A549 (cell line): ENCODE measurements at regions not wholly inside any gene's neighbourhood (a gene's known extent, or its start where the extent isn't known, plus 50 kb on each side); places are given as distances from the start of the nearest gene placed in this dataset.

Source experiments
- ATAC-seq, 2 experiments: fragments of 200-7000 bp in 1 of 2; fragments of >200 bp in 1 of 2; cut with Nextera tagmentation in 1 of 2; cut with Tn5 transposase in 1 of 2; 3 replicates each; pipeline versions ENCODE4 v1.8.0 to v1.9.1; 2018 to 2020; ENCODE audit warnings: mild to moderate bottlenecking in 1 of 2, moderate library complexity in 1 of 2
- CTCF ChIA-PET: fragments of 300-600 bp; sonication (Branson Sonifier 250); formaldehyde crosslinking; extraction: SDS; loops from one replicate; lab custom pipeline; 2021; ENCODE audit warnings: antibody characterized with exemption, inconsistent platforms; lab: Yijun Ruan, JAX
- POLR2A ChIA-PET: fragments of 350-600 bp; formaldehyde crosslinking; extraction: SDS; loops from one replicate; lab custom pipeline; 2021; ENCODE audit warnings: antibody characterized with exemption, inconsistent platforms; lab: Yijun Ruan, JAX
- DNase-seq, 2 experiments: peaks; one replicate each; pipeline versions ENCODE4 v3.0.0 to v3.0.0-alpha.2; 2011 to 2016; ENCODE audit warnings: low read depth in 1 of 2, low spot score in 1 of 2
- FAIRE-seq: peaks from 2 replicates; lab custom pipeline; 2011; peaks lifted over from hg19 to GRCh38; lab: Jason Lieb, UNC
- H3K27ac ChIP-seq, 2 experiments: fragments of >200 bp; sonication (Bioruptor Twin); formaldehyde crosslinking; 3 replicates each; pipeline ENCODE4 v1.5.1; 2016 to 2017
- H3K4me1 ChIP-seq: fragments of >200 bp; sonication (Bioruptor Twin); formaldehyde crosslinking; 3 replicates; pipeline ENCODE4 v1.6.1; 2016
- H3K4me2 ChIP-seq: fragments of >200 bp; sonication (Bioruptor Twin); formaldehyde crosslinking; 3 replicates; pipeline ENCODE4 v1.6.1; 2016
- H3K4me3 ChIP-seq: fragments of >200 bp; sonication (Bioruptor Twin); formaldehyde crosslinking; 3 replicates; pipeline ENCODE4 v1.5.1; 2016
- H3K9me3 ChIP-seq: fragments of >200 bp; sonication (Bioruptor Twin); formaldehyde crosslinking; 3 replicates; pipeline ENCODE4 v1.6.1; 2016
- CHD2 ChIP-seq: fragments of 150-350 bp; IDR thresholded peaks from 2 replicates; pipeline ENCODE4 v1.6.1; 2014; ENCODE audit warnings: low read length; ENCODE audit not compliant: partially characterized antibody
- EHF ChIP-seq: fragments of 250-450 bp; sonication (Bioruptor Pico); IDR thresholded peaks from 2 replicates; pipeline ENCODE4 v1.5.0; 2020; ENCODE audit warnings: mild to moderate bottlenecking
- EHMT2 ChIP-seq: fragments of 200-600 bp; sonication (generic); IDR thresholded peaks from 2 replicates; pipeline ENCODE4 v1.6.1; 2016; ENCODE audit warnings: antibody characterized with exemption, low read depth, mild to moderate bottlenecking, moderate library complexity
- EP300 ChIP-seq, 2 experiments: fragments of >200 bp; sonication (Bioruptor Twin); formaldehyde crosslinking; IDR thresholded peaks; 2 replicates in 1 of 2; 3 replicates in 1 of 2; pipeline ENCODE4 v1.6.1; 2016 to 2017
- ESRRA ChIP-seq: fragments of 150-350 bp; IDR thresholded peaks from 2 replicates; pipeline ENCODE4 v1.6.1; 2014; ENCODE audit warnings: mild to moderate bottlenecking, low read length, borderline replicate concordance
- FOSL2 ChIP-seq, 2 experiments: fragments of 450-650 bp in 1 of 2; fragments of >200 bp in 1 of 2; sonication (Bioruptor Twin) in 1 of 2; formaldehyde crosslinking; IDR thresholded peaks; 2 replicates each; pipeline versions ENCODE4 v1.5.0 to v1.6.1; 2016 to 2020; ENCODE audit warnings: mild to moderate bottlenecking in 1 of 2, moderate library complexity in 1 of 2
- GATA3 ChIP-seq: IDR thresholded peaks from 2 replicates; pipeline ENCODE4 v1.6.1; 2012; ENCODE audit warnings: borderline replicate concordance
- HDAC2 ChIP-seq: fragments of 200-600 bp; sonication (generic); IDR thresholded peaks from 2 replicates; pipeline ENCODE4 v1.6.1; 2016
- JUN ChIP-seq, 2 experiments: fragments of >200 bp; sonication (Bioruptor Twin); formaldehyde crosslinking; IDR thresholded peaks; 2 replicates in 1 of 2; 3 replicates in 1 of 2; pipeline ENCODE4 v1.6.1; 2016 to 2017
- KDM5A ChIP-seq: fragments of 200-600 bp; sonication (generic); IDR thresholded peaks from 2 replicates; pipeline ENCODE4 v1.6.1; 2016; ENCODE audit warnings: antibody characterized with exemption, mild to moderate bottlenecking
- NFE2L2 ChIP-seq: fragments of 150-350 bp; conservative IDR thresholded peaks from 2 replicates; pipeline ENCODE4 v1.6.1; 2014; ENCODE audit warnings: low read length
- RAD21 ChIP-seq, 2 experiments: fragments of >200 bp in 1 of 2; sonication (Bioruptor Twin) in 1 of 2; formaldehyde crosslinking in 1 of 2; IDR thresholded peaks in 1 of 2; conservative IDR thresholded peaks in 1 of 2; 2 replicates in 1 of 2; 3 replicates in 1 of 2; pipeline ENCODE4 v1.6.1; 2012 to 2018; ENCODE audit warnings: inconsistent platforms in 1 of 2
- RARB ChIP-seq: fragments of 250-450 bp; sonication (Bioruptor Pico); IDR thresholded peaks from 2 replicates; pipeline ENCODE4 v1.8.0; 2021; ENCODE audit warnings: mild to moderate bottlenecking, moderate library complexity
- RCOR1 ChIP-seq: fragments of 150-350 bp; IDR thresholded peaks from 2 replicates; pipeline ENCODE4 v1.6.1; 2014; ENCODE audit warnings: antibody characterized with exemption, low read length, low read depth
- REST ChIP-seq: fragments of 200-600 bp; sonication (generic); IDR thresholded peaks from 2 replicates; pipeline ENCODE4 v1.6.1; 2016; ENCODE audit warnings: antibody characterized with exemption, mild to moderate bottlenecking, moderate library complexity
- RFX5 ChIP-seq: fragments of 450-650 bp; IDR thresholded peaks from 2 replicates; pipeline ENCODE4 v1.7.1; 2014; ENCODE audit warnings: antibody characterized with exemption, mild to moderate bottlenecking, moderate library complexity
- TFCP2L1 ChIP-seq: fragments of 250-450 bp; sonication (Bioruptor Pico); IDR thresholded peaks from 2 replicates; pipeline ENCODE4 v1.5.0; 2021; ENCODE audit warnings: mild to moderate bottlenecking
- TP53 ChIP-seq: fragments of 250-450 bp; sonication (Bioruptor Pico); IDR thresholded peaks from 2 replicates; pipeline ENCODE4 v1.5.0; 2021; ENCODE audit warnings: mild to moderate bottlenecking, moderate library complexity
- ZFP36 ChIP-seq: fragments of 450-650 bp; IDR thresholded peaks from 2 replicates; pipeline ENCODE4 v1.6.1; 2014; ENCODE audit warnings: borderline replicate concordance; ENCODE audit not compliant: partially characterized antibody
- WGBS: methylation state at CpG from one replicate; pipeline ENCODE4 v1.1.6; 2017; ENCODE audit errors: missing lambda C conversion rate; 5-methylcytosine and 5-hydroxymethylcytosine counted together
- TF ChIP-seq, protein P1 (sequence below): IDR thresholded peaks from 2 replicates; pipeline ENCODE4 v1.6.1; 2012
- TF ChIP-seq, protein P2 (sequence below): fragments of 150-350 bp; IDR thresholded peaks from 2 replicates; pipeline ENCODE4 v1.6.1; 2014; ENCODE audit warnings: low read depth, mild to moderate bottlenecking, low read length
- TF ChIP-seq, protein P3 (sequence below): fragments of >200 bp; sonication (Bioruptor Twin); formaldehyde crosslinking; IDR thresholded peaks from 3 replicates; pipeline ENCODE4 v1.5.1; 2016
- TF ChIP-seq, protein P4 (sequence below): IDR thresholded peaks from 2 replicates; pipeline ENCODE4 v1.6.1; 2012
- TF ChIP-seq, protein P5 (sequence below): IDR thresholded peaks from 2 replicates; pipeline ENCODE4 v1.6.1; 2012; ENCODE audit warnings: low read depth, borderline replicate concordance
- TF ChIP-seq, protein P6 (sequence below): fragments of 450-650 bp; IDR thresholded peaks from 2 replicates; pipeline ENCODE4 v1.6.1; 2014; ENCODE audit warnings: antibody characterized with exemption

DNA sequence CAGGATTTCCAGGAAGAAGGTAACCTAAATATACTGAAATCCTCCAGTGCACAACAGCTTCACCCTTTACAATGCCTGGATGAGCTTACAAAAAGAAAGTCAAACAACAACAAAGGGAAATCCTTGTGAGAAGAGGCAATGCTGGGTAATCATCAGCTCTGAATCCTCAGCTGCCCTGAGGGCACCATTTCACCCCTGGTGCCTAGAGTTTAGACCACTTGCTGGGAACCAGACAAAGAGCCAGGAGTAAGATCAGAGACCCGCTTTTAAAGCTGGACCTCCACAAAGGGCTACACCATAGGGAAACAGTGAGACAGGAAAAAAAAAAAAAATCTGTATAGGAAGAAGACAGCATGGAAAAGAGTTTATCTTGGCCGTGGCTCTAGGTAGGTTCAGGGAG lies 97.0 kb downstream of the FOXI3 start:
- POLR2A ChIA-PET, result no interaction called here
- no peak overlapping the region for H3K27ac ChIP-seq
- CTCF ChIA-PET, result no interaction called here
- DNase-seq (no peak), ATAC-seq (no peak), FAIRE-seq (no peak)
- no peaks in the 10 kb centered on the region for H3K9me3 ChIP-seq
- 20% methylated on average over 2 of the region's 2 CpGs for WGBS
- no peak for TF ChIP-seq RARB (CRISPR knock-in tag)
- no peak for TF ChIP-seq RFX5
- no peak for TF ChIP-seq ESRRA
- no peak for TF ChIP-seq KDM5A
- no peak for TF ChIP-seq EHMT2
- TF ChIP-seq, protein P1, sequence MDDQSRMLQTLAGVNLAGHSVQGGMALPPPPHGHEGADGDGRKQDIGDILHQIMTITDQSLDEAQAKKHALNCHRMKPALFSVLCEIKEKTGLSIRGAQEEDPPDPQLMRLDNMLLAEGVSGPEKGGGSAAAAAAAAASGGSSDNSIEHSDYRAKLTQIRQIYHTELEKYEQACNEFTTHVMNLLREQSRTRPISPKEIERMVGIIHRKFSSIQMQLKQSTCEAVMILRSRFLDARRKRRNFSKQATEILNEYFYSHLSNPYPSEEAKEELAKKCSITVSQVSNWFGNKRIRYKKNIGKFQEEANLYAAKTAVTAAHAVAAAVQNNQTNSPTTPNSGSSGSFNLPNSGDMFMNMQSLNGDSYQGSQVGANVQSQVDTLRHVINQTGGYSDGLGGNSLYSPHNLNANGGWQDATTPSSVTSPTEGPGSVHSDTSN, result no peak
- TF ChIP-seq, protein P2, sequence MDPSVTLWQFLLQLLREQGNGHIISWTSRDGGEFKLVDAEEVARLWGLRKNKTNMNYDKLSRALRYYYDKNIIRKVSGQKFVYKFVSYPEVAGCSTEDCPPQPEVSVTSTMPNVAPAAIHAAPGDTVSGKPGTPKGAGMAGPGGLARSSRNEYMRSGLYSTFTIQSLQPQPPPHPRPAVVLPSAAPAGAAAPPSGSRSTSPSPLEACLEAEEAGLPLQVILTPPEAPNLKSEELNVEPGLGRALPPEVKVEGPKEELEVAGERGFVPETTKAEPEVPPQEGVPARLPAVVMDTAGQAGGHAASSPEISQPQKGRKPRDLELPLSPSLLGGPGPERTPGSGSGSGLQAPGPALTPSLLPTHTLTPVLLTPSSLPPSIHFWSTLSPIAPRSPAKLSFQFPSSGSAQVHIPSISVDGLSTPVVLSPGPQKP, result no peak
- TF ChIP-seq TFCP2L1, result no peak
- no peak for TF ChIP-seq RCOR1
- TF ChIP-seq, protein P3, sequence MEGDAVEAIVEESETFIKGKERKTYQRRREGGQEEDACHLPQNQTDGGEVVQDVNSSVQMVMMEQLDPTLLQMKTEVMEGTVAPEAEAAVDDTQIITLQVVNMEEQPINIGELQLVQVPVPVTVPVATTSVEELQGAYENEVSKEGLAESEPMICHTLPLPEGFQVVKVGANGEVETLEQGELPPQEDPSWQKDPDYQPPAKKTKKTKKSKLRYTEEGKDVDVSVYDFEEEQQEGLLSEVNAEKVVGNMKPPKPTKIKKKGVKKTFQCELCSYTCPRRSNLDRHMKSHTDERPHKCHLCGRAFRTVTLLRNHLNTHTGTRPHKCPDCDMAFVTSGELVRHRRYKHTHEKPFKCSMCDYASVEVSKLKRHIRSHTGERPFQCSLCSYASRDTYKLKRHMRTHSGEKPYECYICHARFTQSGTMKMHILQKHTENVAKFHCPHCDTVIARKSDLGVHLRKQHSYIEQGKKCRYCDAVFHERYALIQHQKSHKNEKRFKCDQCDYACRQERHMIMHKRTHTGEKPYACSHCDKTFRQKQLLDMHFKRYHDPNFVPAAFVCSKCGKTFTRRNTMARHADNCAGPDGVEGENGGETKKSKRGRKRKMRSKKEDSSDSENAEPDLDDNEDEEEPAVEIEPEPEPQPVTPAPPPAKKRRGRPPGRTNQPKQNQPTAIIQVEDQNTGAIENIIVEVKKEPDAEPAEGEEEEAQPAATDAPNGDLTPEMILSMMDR, result no peak
- TF ChIP-seq REST, result no peak
- no peak for TF ChIP-seq GATA3
- TF ChIP-seq HDAC2, result no peak
- H3K4me1 ChIP-seq, result peaks cover 4% of the 10 kb centered on the region; the same call in 1 of the 3 replicates
- H3K4me3 ChIP-seq, result no peak overlapping the region
- no peak overlapping the region for H3K4me2 ChIP-seq

GRCh38 chr2:88351249-88351601 lies 101.3 kb downstream of the FOXI3 start:
- TF ChIP-seq TFCP2L1, result no peak
- TF ChIP-seq NFE2L2, result no peak
- no peak for TF ChIP-seq CHD2
- TF ChIP-seq, protein P4, sequence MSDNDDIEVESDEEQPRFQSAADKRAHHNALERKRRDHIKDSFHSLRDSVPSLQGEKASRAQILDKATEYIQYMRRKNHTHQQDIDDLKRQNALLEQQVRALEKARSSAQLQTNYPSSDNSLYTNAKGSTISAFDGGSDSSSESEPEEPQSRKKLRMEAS, result no peak
- TF ChIP-seq ZFP36, result no peak
- TF ChIP-seq EHF (CRISPR knock-in tag), result no peak
- TF ChIP-seq, protein P5, sequence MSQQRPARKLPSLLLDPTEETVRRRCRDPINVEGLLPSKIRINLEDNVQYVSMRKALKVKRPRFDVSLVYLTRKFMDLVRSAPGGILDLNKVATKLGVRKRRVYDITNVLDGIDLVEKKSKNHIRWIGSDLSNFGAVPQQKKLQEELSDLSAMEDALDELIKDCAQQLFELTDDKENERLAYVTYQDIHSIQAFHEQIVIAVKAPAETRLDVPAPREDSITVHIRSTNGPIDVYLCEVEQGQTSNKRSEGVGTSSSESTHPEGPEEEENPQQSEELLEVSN, result no peak
- no peak for TF ChIP-seq TP53 (CRISPR knock-in tag)
- TF ChIP-seq, protein P6, sequence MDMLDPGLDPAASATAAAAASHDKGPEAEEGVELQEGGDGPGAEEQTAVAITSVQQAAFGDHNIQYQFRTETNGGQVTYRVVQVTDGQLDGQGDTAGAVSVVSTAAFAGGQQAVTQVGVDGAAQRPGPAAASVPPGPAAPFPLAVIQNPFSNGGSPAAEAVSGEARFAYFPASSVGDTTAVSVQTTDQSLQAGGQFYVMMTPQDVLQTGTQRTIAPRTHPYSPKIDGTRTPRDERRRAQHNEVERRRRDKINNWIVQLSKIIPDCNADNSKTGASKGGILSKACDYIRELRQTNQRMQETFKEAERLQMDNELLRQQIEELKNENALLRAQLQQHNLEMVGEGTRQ, result no peak
- TF ChIP-seq EP300 (IDR thresholded peaks at IDR 0.05), result no peak
- TF ChIP-seq FOSL2 (IDR thresholded peaks at IDR 0.05), result no peak
- TF ChIP-seq FOSL2 (CRISPR knock-in tag; IDR thresholded peaks at IDR 0.05), result no peak
- TF ChIP-seq JUN (IDR thresholded peaks at IDR 0.05), result no peak
- TF ChIP-seq, protein P3, result no peak
- no peak for TF ChIP-seq RCOR1
- TF ChIP-seq RAD21 (conservative IDR thresholded peaks at IDR 0.05 in 1 of 2, IDR thresholded peaks at IDR 0.05 in 1 of 2), result no peak
- TF ChIP-seq, all 56 proteins: peak for 0
- ChIA-PET POLR2A (no interaction called here), CTCF (interaction anchor here (0.6 to 2.0 kb wide), 16 partner anchors 8 to 395 kb away, joined by 3 to 14 read pairs (median 3); no protein-coding TSS in a partner anchor)
- Histone ChIP-seq H3K27ac (no peak overlapping the region), H3K9me3 (no peaks in the 10 kb centered on the region), H3K4me1 (peaks cover 6% of the 10 kb centered on the region; the same call in 1 of the 3 replicates), H3K4me2 (peak overlapping the region; percentile 95), H3K4me3 (no peak overlapping the region)
- FAIRE-seq (no peak), DNase-seq (peak in 1 of 2 experiments; percentile 13), ATAC-seq (peak in 1 of 2 experiments; percentile 57; a peak in 2 of 6 replicates)
- WGBS, result 46% methylated on average over 5 of the region's 5 CpGs
